ENCODE measurements at regions not wholly inside any gene's neighbourhood (a gene's known extent, or its start where the extent isn't known, plus 50 kb on each side); places are given as distances from the start of the nearest gene placed in this dataset.

DNA sequence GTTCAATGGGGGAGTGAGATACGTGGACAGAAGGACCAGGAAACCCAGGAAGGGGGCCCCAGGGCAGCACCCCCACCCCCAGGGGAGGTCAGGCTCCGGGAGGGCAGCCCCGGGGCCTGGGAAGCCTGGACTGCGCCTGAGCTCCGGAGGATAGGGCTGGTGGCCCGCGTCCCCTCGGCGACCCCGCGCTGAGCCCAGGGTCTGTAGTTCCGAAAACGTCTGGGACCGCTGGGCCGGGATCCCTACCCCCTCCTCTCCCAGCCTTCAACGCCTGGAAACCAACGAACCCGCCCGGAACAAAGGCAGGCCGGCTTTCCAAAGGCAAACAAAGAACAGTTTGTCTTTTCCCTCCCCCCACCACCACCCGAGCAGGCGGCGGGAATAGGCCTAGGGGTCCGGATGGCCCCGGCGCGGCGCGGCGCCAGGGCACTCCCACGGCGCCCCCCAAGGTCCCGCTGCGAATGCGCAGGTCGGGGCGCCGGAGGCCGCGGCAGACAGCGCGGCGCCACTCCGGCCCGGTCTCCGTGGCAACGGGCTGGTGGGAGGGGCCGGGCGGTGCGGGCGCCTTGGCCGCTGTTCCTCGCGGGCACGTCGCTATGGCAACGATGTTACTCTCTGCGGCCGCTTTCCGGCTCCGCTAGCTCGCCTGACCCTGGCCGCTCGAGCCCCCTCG is 58.5 kb downstream of the IGLL1 start:
- H2BK20ac ChIP-seq (ENCODE audit: low read depth, low read length) = 0 out of 2 replicates have a peak overlapping the region, but pooled peaks have one; percentile 82
- H3K27ac ChIP-seq (ENCODE audit: insufficient read depth, low read length) = peak overlapping the region; percentile 83
- no TSS peak for BruUV-seq (replicated peaks)
- peak overlapping the region; percentile 96 for H2AFZ ChIP-seq (replicated peaks; ENCODE audit: low read length, poor library complexity)
- peak overlapping the region; percentile 17 for H2BK5ac ChIP-seq (ENCODE audit: low read depth, low read length, poor library complexity, severe bottlenecking)
- H4K20me1 ChIP-seq (ENCODE audit: insufficient read depth, low read length) = no peaks in the 10 kb centered on the region
- ChIA-PET CTCF (no interaction called here), POLR2A (ENCODE audit: unreplicated experiment) (no interaction called here)
- H2AK5ac ChIP-seq (ENCODE audit: low read depth, low read length) = peak overlapping the region; percentile 11; the same call in 1 of the 2 replicates
- H3K18ac ChIP-seq (ENCODE audit: low read depth, low read length) = peak overlapping the region; percentile 0; the same call in 1 of the 2 replicates
- H2BK15ac ChIP-seq (ENCODE audit: low read depth, low read length) = peak overlapping the region; percentile 28; the same call in 1 of the 3 replicates
- no peaks in the 10 kb centered on the region for H3K79me1 ChIP-seq (ENCODE audit: low read depth in 1 of 2, low read length in 2 of 2)
- H3K56ac ChIP-seq (ENCODE audit: extremely low read depth, insufficient read depth, low read length) = peak overlapping the region; percentile 68
- H3K27me3 ChIP-seq (ENCODE audit: control insufficient read depth, insufficient read depth, low read length) = no peaks in the 10 kb centered on the region
- no peak overlapping the region; the same call in 1 of the 2 replicates for H3K23ac ChIP-seq (ENCODE audit: low read depth, low read length)
- dilution Hi-C loops (cut with HindIII; ENCODE audit: low sequenced_read_pairs, unreplicated experiment) = no loop called here
- DNase-seq (peak; percentile 75), ATAC-seq (ENCODE audit: low read depth) (peak; percentile 95)
- H3K4ac ChIP-seq (ENCODE audit: low read depth, low read length) = peak overlapping the region; percentile 81
- peak overlapping the region; percentile 86 to 94 for H4K8ac ChIP-seq (ENCODE audit: low read depth in 2 of 2, low read length in 2 of 2)
- H2AK9ac ChIP-seq (replicated peaks; ENCODE audit: low read depth, low read length, poor library complexity) = peak overlapping the region; percentile 87
- 1% methylated on average over 21 of the region's 65 CpGs; no CpG with 5 or more reads in 1 of the 2 experiments for WGBS, 2 experiments (ENCODE audit: extremely low coverage in 2 of 2, insufficient read length in 1 of 2)
- no peaks in the 10 kb centered on the region for H3K36me3 ChIP-seq (ENCODE audit: control insufficient read depth, insufficient read depth, low read length)
- no peaks in the 10 kb centered on the region for H3K9me3 ChIP-seq (ENCODE audit: control insufficient read depth, insufficient read depth, low read length)
- H3K9ac ChIP-seq (ENCODE audit: low read depth, low read length) = peak overlapping the region; percentile 58
- no peaks in the 10 kb centered on the region for H3K9me1 ChIP-seq (ENCODE audit: insufficient read depth, low read length)
- H3K4me3 ChIP-seq (ENCODE audit: insufficient read depth, low read depth, low read length) = peak overlapping the region; percentile 28
- intact Hi-C loops (cut with micrococcal nuclease) = loop anchor here (5.0 kb wide), 1 partner anchor 119 kb away; no protein-coding TSS in a partner anchor
- H4K91ac ChIP-seq (ENCODE audit: insufficient read depth, low read depth, low read length) = peak overlapping the region; percentile 82
- peaks cover 9% of the 10 kb centered on the region for H3K4me1 ChIP-seq (ENCODE audit: control insufficient read depth, insufficient read depth, low read length)
- peak overlapping the region; percentile 52; the same call in 1 of the 2 replicates for H4K5ac ChIP-seq (ENCODE audit: low read depth, low read length)
- peak overlapping the region; percentile 78 for H2BK120ac ChIP-seq (ENCODE audit: low read depth, low read length)
- in situ Hi-C loops (cut with MboI; ENCODE audit: low sequenced_read_pairs) = loop anchor here (10.0 kb wide), 1 partner anchor 323 kb away; no protein-coding TSS in a partner anchor
- peak overlapping the region; percentile 77 for H3K14ac ChIP-seq (replicated peaks; ENCODE audit: low read depth, low read length)
- peak overlapping the region; percentile 67 for H3K4me2 ChIP-seq (ENCODE audit: low read depth, low read length)
- TF ChIP-seq MAFK (IDR thresholded peaks at IDR 0.05; ENCODE audit: low read depth, low read length) (no peak), SMC3 (IDR thresholded peaks at IDR 0.05; ENCODE audit: low read depth, low read length) (no peak), RAD21 (IDR thresholded peaks at IDR 0.05; ENCODE audit: low read length) (no peak), FOS (IDR thresholded peaks at IDR 0.05; ENCODE audit: low read depth, low read length) (no peak), RCOR1 (IDR thresholded peaks at IDR 0.05; ENCODE audit: insufficient replicate concordance, low read length) (no peak), MAZ (IDR thresholded peaks at IDR 0.05; ENCODE audit: borderline replicate concordance, low read depth, low read length) (peak; percentile 76; the same call in 1 of the 2 replicates), RFX5 (IDR thresholded peaks at IDR 0.05; ENCODE audit: low read depth, low read length) (no peak), NFE2L2 (IDR thresholded peaks at IDR 0.05; ENCODE audit: low read depth, low read length) (no peak), CHD1 (IDR thresholded peaks at IDR 0.05; ENCODE audit: low read depth, low read length) (no peak), POLR2A (IDR thresholded peaks at IDR 0.05; ENCODE audit: low read depth, low read length) (peak; percentile 67; the same call in 1 of the 2 replicates), CEBPB (IDR thresholded peaks at IDR 0.05; ENCODE audit: low read depth, low read length) (no peak)
- TF ChIP-seq, protein P1, sequence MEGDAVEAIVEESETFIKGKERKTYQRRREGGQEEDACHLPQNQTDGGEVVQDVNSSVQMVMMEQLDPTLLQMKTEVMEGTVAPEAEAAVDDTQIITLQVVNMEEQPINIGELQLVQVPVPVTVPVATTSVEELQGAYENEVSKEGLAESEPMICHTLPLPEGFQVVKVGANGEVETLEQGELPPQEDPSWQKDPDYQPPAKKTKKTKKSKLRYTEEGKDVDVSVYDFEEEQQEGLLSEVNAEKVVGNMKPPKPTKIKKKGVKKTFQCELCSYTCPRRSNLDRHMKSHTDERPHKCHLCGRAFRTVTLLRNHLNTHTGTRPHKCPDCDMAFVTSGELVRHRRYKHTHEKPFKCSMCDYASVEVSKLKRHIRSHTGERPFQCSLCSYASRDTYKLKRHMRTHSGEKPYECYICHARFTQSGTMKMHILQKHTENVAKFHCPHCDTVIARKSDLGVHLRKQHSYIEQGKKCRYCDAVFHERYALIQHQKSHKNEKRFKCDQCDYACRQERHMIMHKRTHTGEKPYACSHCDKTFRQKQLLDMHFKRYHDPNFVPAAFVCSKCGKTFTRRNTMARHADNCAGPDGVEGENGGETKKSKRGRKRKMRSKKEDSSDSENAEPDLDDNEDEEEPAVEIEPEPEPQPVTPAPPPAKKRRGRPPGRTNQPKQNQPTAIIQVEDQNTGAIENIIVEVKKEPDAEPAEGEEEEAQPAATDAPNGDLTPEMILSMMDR (conservative IDR thresholded peaks at IDR 0.05; ENCODE audit: low read depth, low read length) = peak; percentile 16; the same call in 1 of the 2 replicates
- TF ChIP-seq, protein P2, sequence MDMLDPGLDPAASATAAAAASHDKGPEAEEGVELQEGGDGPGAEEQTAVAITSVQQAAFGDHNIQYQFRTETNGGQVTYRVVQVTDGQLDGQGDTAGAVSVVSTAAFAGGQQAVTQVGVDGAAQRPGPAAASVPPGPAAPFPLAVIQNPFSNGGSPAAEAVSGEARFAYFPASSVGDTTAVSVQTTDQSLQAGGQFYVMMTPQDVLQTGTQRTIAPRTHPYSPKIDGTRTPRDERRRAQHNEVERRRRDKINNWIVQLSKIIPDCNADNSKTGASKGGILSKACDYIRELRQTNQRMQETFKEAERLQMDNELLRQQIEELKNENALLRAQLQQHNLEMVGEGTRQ (IDR thresholded peaks at IDR 0.05; ENCODE audit: low read depth, low read length) = no peak
- TF ChIP-seq, protein P3, sequence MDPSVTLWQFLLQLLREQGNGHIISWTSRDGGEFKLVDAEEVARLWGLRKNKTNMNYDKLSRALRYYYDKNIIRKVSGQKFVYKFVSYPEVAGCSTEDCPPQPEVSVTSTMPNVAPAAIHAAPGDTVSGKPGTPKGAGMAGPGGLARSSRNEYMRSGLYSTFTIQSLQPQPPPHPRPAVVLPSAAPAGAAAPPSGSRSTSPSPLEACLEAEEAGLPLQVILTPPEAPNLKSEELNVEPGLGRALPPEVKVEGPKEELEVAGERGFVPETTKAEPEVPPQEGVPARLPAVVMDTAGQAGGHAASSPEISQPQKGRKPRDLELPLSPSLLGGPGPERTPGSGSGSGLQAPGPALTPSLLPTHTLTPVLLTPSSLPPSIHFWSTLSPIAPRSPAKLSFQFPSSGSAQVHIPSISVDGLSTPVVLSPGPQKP (IDR thresholded peaks at IDR 0.05; ENCODE audit: borderline replicate concordance, low read depth, low read length) = no peak

All from IMR-90 (cell line).